Endothelial cell of umbilical vein (primary cell): ENCODE measurements at regions not wholly inside any gene's neighbourhood (a gene's known extent, or its start where the extent isn't known, plus 50 kb on each side); places are given as distances from the start of the nearest gene placed in this dataset.
"Not testable (repeated sequence)": the region's sequence is repeated elsewhere in the genome, so short reads cannot be mapped to it uniquely, and the experiment has no call there.

ENCODE experiments used
- BruUV-seq: library from RNA; stranded (reverse); fragments of 400-500 nt; replicated peaks from 2 replicates; lab custom pipeline; 2021; lab: Mats Ljungman, UMichigan
- CTCF ChIA-PET: fragments of 300-600, 350-600 bp; sonication (Branson Sonifier 250); formaldehyde crosslinking; loops from one replicate; lab custom pipeline; 2021; ENCODE audit warnings: antibody characterized with exemption, inconsistent platforms; lab: Charles Lee
- POLR2A ChIA-PET: fragments of 300-600, 350-600 bp; sonication (Branson Sonifier 250); formaldehyde crosslinking; loops from one replicate; lab custom pipeline; 2021; ENCODE audit warnings: antibody characterized with exemption, inconsistent platforms; lab: Charles Lee
- DNase-seq: peaks from one replicate; pipeline ENCODE4 v3.0.0-alpha.2; 2011; ENCODE audit warnings: low read depth, low spot score
- FAIRE-seq: peaks from 2 replicates; lab custom pipeline; 2011; peaks lifted over from hg19 to GRCh38; lab: Jason Lieb, UNC
- H2AFZ ChIP-seq: 2 replicates; pipeline ENCODE4 v1.6.0; 2012; ENCODE audit warnings: low read depth, low read length, control low read depth, inconsistent platforms
- H3K27ac ChIP-seq: 2 replicates; pipeline ENCODE4 v1.5.1; 2011; ENCODE audit warnings: low read depth, mild to moderate bottlenecking, control low read depth, low read length, moderate library complexity; ENCODE audit not compliant: insufficient read depth
- H3K27me3 ChIP-seq, 2 experiments: 2 replicates each; pipeline versions ENCODE4 v1.6.0 to v1.6.1; 2011; ENCODE audit warnings: low read length in 2 of 2, mixed read lengths in 1 of 2; ENCODE audit not compliant: control insufficient read depth in 2 of 2, insufficient read depth in 2 of 2
- H3K36me3 ChIP-seq, 2 experiments: 2 replicates in 1 of 2; 3 replicates in 1 of 2; pipeline ENCODE4 v1.5.1; 2011; ENCODE audit warnings: low read length in 2 of 2, mild to moderate bottlenecking in 1 of 2, moderate library complexity in 1 of 2; ENCODE audit not compliant: control insufficient read depth in 2 of 2, insufficient read depth in 2 of 2; ENCODE audit errors: extremely low read depth in 1 of 2
- H3K4me1 ChIP-seq: 3 replicates; pipeline ENCODE4 v1.5.1; 2011; ENCODE audit warnings: mild to moderate bottlenecking, low read length; ENCODE audit not compliant: control insufficient read depth, insufficient read depth; ENCODE audit errors: extremely low read depth
- H3K4me2 ChIP-seq: 2 replicates; pipeline ENCODE4 v1.6.1; 2011; ENCODE audit warnings: low read length, control low read depth, mixed read lengths; ENCODE audit not compliant: insufficient read depth
- H3K4me3 ChIP-seq, 3 experiments: fragments of 200-600 bp in 1 of 3; sonication (generic), shearing (Covaris generic) in 1 of 3; replicated peaks in 1 of 3; 2 replicates each; pipeline ENCODE4 v1.5.1; 2011 to 2016; ENCODE audit warnings: control low read depth in 3 of 3, low read length in 3 of 3, mild to moderate bottlenecking in 2 of 3, inconsistent platforms in 1 of 3, low read depth in 1 of 3, moderate library complexity in 1 of 3; ENCODE audit not compliant: insufficient read depth in 1 of 3
- H3K79me2 ChIP-seq: 2 replicates; pipeline ENCODE4 v1.6.0; 2012; ENCODE audit warnings: low read length, inconsistent platforms; ENCODE audit not compliant: control insufficient read depth, insufficient read depth
- H3K9ac ChIP-seq: replicated peaks from 2 replicates; pipeline ENCODE3; 2011; ENCODE audit warnings: low read length, control low read depth; ENCODE audit not compliant: insufficient read depth; ENCODE audit errors: extremely low read depth
- H3K9me1 ChIP-seq: replicated peaks from 3 replicates; pipeline ENCODE4 v1.6.0; 2011; ENCODE audit warnings: mild to moderate bottlenecking, low read length; ENCODE audit not compliant: control insufficient read depth, insufficient read depth; ENCODE audit errors: extremely low read depth
- H3K9me3 ChIP-seq: replicated peaks from 2 replicates; pipeline ENCODE4 v1.5.1; 2012; ENCODE audit warnings: low read length, inconsistent platforms; ENCODE audit not compliant: control insufficient read depth, insufficient read depth
- H4K20me1 ChIP-seq: replicated peaks from 2 replicates; pipeline ENCODE3; 2011; ENCODE audit warnings: mild to moderate bottlenecking, low read length; ENCODE audit not compliant: control insufficient read depth, insufficient read depth; ENCODE audit errors: extremely low read depth
- dilution Hi-C: fragments of 300-500 bp; cut with MboI; formaldehyde crosslinking; loops from one replicate; pipeline ENCODE4 v1.15.0; 2019; ENCODE audit warnings: low sequenced_read_pairs; ENCODE audit not compliant: extremely low pct_ligation_motif_present
- intact Hi-C: fragments of 100-400 bp; cut with micrococcal nuclease; formaldehyde crosslinking; loops from one replicate; pipeline ENCODE4 v1.10.0; 2022

DNA sequence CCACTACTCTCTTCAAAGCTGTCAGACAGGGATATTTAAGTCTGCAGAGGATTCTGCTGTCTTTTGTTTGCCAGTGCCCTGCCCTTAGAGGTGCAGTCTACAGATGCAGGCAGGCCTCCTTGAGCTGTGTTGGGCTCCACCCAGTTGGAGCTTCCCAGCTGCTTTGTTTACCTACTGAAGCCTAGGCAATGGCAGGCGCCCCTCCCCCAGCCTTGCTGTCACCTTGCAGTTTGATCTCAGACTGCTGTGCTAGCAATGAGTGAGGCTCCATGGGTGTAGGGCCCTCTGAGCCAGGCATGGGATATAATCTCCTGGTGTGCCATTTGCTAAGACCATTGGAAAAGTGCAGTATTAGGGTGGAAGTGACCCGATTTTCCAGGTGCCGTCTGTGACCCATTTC lies 151.3 kb upstream of the CCZ1B start:
- H2AFZ ChIP-seq, H3K4me2 ChIP-seq, BruUV-seq, H3K4me1 ChIP-seq, H3K36me3 ChIP-seq, H3K9me3 ChIP-seq, DNase-seq, POLR2A ChIA-PET, H3K27me3 ChIP-seq, H3K4me3 ChIP-seq, H3K27ac ChIP-seq, CTCF ChIA-PET, FAIRE-seq, dilution Hi-C loops, H3K9me1 ChIP-seq, H3K9ac ChIP-seq, H4K20me1 ChIP-seq, H3K79me2 ChIP-seq, intact Hi-C loops: not testable (repeated sequence)

DNA sequence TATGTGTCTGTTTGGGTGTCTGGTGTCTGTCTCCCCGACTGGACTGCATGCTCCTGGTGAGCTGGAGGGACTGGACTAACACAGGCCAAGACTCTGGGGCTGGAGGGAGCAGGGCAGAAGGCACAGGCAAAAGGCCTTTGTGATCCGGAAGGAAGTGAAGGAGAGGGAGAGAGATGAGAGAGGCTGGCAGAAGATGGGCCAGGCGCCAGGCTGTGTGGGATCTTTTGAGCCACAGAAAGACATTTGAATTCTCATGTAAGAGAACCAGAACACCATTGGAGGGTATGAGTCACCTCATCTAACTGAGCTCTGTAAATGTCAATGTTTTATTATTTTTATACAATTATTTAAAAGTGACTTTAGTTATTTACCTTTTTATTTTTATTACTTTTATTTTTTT lies 152.3 kb upstream of the CCZ1B start:
- H3K4me1 ChIP-seq, CTCF ChIA-PET, H3K36me3 ChIP-seq, POLR2A ChIA-PET, H3K4me3 ChIP-seq, H2AFZ ChIP-seq, H3K4me2 ChIP-seq, dilution Hi-C loops, H4K20me1 ChIP-seq, H3K9me1 ChIP-seq, H3K27me3 ChIP-seq, FAIRE-seq, H3K9ac ChIP-seq, H3K27ac ChIP-seq, DNase-seq, H3K79me2 ChIP-seq, intact Hi-C loops, H3K9me3 ChIP-seq, BruUV-seq: not testable (repeated sequence)

GRCh38 chr7:6979456-6979855 lies 153.4 kb upstream of the CCZ1B start:
- CTCF ChIA-PET, FAIRE-seq, dilution Hi-C loops, BruUV-seq, H4K20me1 ChIP-seq, H3K27ac ChIP-seq, H3K9me3 ChIP-seq, H3K4me2 ChIP-seq, H2AFZ ChIP-seq, H3K9me1 ChIP-seq, H3K36me3 ChIP-seq, H3K4me1 ChIP-seq, H3K79me2 ChIP-seq, DNase-seq, H3K9ac ChIP-seq, H3K27me3 ChIP-seq, H3K4me3 ChIP-seq, intact Hi-C loops: not testable (repeated sequence)
- POLR2A ChIA-PET, result interaction anchor here (0.6 kb wide), 1 partner anchor 637 kb away, joined by 4 read pairs; no protein-coding TSS in a partner anchor

- H3K9ac ChIP-seq, DNase-seq, H2AFZ ChIP-seq, H3K27me3 ChIP-seq, H3K27ac ChIP-seq, POLR2A ChIA-PET, H3K36me3 ChIP-seq, H3K4me1 ChIP-seq, H3K4me3 ChIP-seq, BruUV-seq, H3K4me2 ChIP-seq, H3K9me3 ChIP-seq, H4K20me1 ChIP-seq, dilution Hi-C loops, H3K79me2 ChIP-seq, CTCF ChIA-PET, intact Hi-C loops, H3K9me1 ChIP-seq, FAIRE-seq: not testable (repeated sequence)
These were observed 156.3 kb upstream of the CCZ1B start for GRCh38 chr7:6982375-6982774.
